ENCODE measurements at regions not wholly inside any gene's neighbourhood (a gene's known extent, or its start where the extent isn't known, plus 50 kb on each side); places are given as distances from the start of the nearest gene placed in this dataset.

DNA sequence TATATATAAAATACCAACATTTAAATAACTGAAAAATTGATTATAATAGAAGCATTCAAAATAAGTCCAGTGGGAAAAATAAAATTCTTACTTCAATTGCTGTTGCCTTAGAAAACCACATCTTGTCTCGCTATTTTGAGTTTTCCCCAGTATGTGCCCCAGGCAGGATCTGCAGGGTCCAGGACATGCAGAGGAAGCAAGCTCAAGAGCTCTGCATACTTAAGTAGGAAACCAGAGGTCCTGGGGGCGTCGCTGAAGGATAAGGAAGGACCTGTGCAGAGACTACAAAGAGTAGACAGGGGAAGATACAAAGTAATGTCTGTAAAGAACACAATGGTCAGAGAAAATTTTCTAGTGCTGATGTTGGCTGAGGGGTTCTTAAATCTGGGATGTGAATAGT lies 310.5 kb upstream of the EMCN start:
- Histone ChIP-seq H3K4me3 (ENCODE audit: low read length) (no peak overlapping the region), H3K9ac (ENCODE audit: low read length) (no peak overlapping the region), H4K20me1 (ENCODE audit: insufficient read depth, low read length) (no peaks in the 10 kb centered on the region), H3K79me2 (ENCODE audit: low read length) (no peaks in the 10 kb centered on the region), H3K4me1 (ENCODE audit: low read length) (peaks cover 30% of the 10 kb centered on the region), H3K27me3 (ENCODE audit: low read depth, low read length) (no peaks in the 10 kb centered on the region), H3K36me3 (replicated peaks; ENCODE audit: low read depth, low read length) (peaks cover 4% of the 10 kb centered on the region), H2AFZ (ENCODE audit: low read depth, low read length) (no peak overlapping the region), H3K27ac (ENCODE audit: low read length) (no peak overlapping the region), H3K4me2 (ENCODE audit: low read length) (no peak overlapping the region), H3K9me3 (ENCODE audit: insufficient read depth, low read length) (no peaks in the 10 kb centered on the region)
- TF ChIP-seq EZH2phosphoT487 (IDR thresholded peaks at IDR 0.05; ENCODE audit: low read depth), result no peak
- TF ChIP-seq, protein P1, sequence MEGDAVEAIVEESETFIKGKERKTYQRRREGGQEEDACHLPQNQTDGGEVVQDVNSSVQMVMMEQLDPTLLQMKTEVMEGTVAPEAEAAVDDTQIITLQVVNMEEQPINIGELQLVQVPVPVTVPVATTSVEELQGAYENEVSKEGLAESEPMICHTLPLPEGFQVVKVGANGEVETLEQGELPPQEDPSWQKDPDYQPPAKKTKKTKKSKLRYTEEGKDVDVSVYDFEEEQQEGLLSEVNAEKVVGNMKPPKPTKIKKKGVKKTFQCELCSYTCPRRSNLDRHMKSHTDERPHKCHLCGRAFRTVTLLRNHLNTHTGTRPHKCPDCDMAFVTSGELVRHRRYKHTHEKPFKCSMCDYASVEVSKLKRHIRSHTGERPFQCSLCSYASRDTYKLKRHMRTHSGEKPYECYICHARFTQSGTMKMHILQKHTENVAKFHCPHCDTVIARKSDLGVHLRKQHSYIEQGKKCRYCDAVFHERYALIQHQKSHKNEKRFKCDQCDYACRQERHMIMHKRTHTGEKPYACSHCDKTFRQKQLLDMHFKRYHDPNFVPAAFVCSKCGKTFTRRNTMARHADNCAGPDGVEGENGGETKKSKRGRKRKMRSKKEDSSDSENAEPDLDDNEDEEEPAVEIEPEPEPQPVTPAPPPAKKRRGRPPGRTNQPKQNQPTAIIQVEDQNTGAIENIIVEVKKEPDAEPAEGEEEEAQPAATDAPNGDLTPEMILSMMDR (IDR thresholded peaks at IDR 0.05; ENCODE audit: low read depth, low read length), result no peak

DNA sequence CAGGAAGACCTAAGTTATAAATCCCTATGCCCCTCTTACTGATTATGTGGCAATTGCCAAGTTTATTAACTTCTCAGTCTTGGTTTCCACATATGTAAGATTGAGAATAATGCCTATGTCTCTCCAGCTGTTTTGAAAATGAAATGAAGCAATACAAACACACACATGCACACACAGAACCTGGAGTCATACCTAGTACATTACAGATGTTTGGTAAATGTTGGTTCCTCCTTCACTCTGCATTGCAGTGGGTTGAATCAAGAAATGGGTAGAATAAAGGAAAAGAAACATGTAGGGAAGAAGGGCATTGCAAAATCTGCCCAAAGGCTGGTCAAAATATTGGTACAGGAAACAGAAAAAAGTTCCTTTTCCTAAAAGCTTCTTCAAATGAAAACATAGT lies 309.9 kb upstream of the EMCN start:
- no peaks in the 10 kb centered on the region for H3K79me2 ChIP-seq (ENCODE audit: low read length)
- H4K20me1 ChIP-seq (ENCODE audit: insufficient read depth, low read length), result no peaks in the 10 kb centered on the region
- no peak overlapping the region for H3K27ac ChIP-seq (ENCODE audit: low read length)
- no peak overlapping the region for H3K9ac ChIP-seq (ENCODE audit: low read length)
- H3K36me3 ChIP-seq (replicated peaks; ENCODE audit: low read depth, low read length), result peaks cover 4% of the 10 kb centered on the region
- no peaks in the 10 kb centered on the region for H3K9me3 ChIP-seq (ENCODE audit: insufficient read depth, low read length)
- TF ChIP-seq EZH2phosphoT487 (IDR thresholded peaks at IDR 0.05; ENCODE audit: low read depth), result no peak
- TF ChIP-seq, protein P1 (IDR thresholded peaks at IDR 0.05; ENCODE audit: low read depth, low read length), result no peak
- H3K27me3 ChIP-seq (ENCODE audit: low read depth, low read length), result no peaks in the 10 kb centered on the region
- H3K4me3 ChIP-seq (ENCODE audit: low read length), result no peak overlapping the region
- H3K4me1 ChIP-seq (ENCODE audit: low read length), result peaks cover 36% of the 10 kb centered on the region
- no peak overlapping the region for H3K4me2 ChIP-seq (ENCODE audit: low read length)
- H2AFZ ChIP-seq (ENCODE audit: low read depth, low read length), result no peak overlapping the region; the same call in 1 of the 2 replicates

DNA sequence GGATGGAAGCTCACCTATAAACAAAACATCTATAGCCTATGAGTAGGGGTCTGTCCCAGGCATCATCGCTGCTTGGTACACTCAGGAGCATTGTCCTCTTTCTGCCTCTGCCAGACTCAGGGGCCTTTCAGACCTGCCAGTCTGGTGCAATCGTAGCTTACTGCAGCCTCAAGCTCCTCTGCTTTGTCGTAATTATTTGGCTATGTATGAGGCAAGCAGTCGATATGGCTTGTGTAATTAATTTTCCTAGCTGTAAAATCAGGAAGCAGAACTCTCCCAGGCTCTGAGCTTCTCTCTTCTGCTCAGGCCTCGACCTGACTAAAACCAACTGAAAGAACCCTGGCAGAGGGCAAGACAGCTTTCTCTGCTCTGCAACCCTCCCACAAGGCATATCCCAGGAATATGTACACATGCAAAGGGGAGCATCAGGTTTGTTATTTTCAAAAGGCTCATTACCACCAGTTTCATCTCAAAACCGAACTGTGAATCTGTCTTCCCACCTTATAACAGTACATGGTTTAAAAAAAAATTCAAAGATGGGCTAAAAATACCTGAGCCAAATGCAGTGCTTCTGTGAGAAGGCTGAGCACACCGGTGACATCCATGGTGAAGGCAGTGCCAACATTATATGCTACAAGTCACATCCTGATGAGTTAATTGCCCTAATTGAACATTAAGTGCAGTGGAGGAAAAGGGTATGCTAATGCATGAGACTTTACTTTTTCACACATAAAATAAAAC lies 309.2 kb upstream of the EMCN start:
- H3K79me2 ChIP-seq (ENCODE audit: low read length), result no peaks in the 10 kb centered on the region
- H3K4me3 ChIP-seq (ENCODE audit: low read length), result no peak overlapping the region
- TF ChIP-seq, protein P1 (IDR thresholded peaks at IDR 0.05; ENCODE audit: low read depth, low read length), result no peak
- TF ChIP-seq EZH2phosphoT487 (IDR thresholded peaks at IDR 0.05; ENCODE audit: low read depth), result no peak
- no peaks in the 10 kb centered on the region for H3K27me3 ChIP-seq (ENCODE audit: low read depth, low read length)
- no peak overlapping the region for H2AFZ ChIP-seq (ENCODE audit: low read depth, low read length)
- H3K27ac ChIP-seq (ENCODE audit: low read length), result no peak overlapping the region
- no peaks in the 10 kb centered on the region for H4K20me1 ChIP-seq (ENCODE audit: insufficient read depth, low read length)
- H3K4me2 ChIP-seq (ENCODE audit: low read length), result no peak overlapping the region
- H3K9me3 ChIP-seq (ENCODE audit: insufficient read depth, low read length), result no peaks in the 10 kb centered on the region
- H3K4me1 ChIP-seq (ENCODE audit: low read length), result peaks cover 44% of the 10 kb centered on the region
- no peak overlapping the region for H3K9ac ChIP-seq (ENCODE audit: low read length)
- peaks cover 4% of the 10 kb centered on the region for H3K36me3 ChIP-seq (replicated peaks; ENCODE audit: low read depth, low read length)

DNA sequence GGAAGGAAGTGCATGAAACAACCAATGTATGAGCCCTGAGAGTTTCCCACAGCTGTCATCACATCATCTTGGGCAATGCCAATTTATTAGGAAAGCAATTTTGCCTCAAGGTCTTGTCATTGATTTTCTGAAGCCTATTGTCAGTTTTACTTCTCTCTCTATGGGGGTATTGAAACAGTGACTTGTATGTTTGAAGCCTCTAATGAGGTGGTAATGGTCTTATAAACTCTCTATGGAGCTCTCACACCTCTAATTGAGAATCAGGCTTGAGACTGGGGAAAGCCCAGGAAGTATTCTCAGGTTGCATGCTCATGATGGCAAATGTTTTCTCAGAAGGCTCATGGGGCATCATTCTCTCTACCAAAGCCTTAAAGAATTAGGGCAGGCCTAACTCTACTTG lies 308.2 kb upstream of the EMCN start:
- no peaks in the 10 kb centered on the region for H3K9me3 ChIP-seq (ENCODE audit: insufficient read depth, low read length)
- peak overlapping the region; percentile 8; the same call in 1 of the 2 replicates for H3K4me2 ChIP-seq (ENCODE audit: low read length)
- TF ChIP-seq EZH2phosphoT487 (IDR thresholded peaks at IDR 0.05; ENCODE audit: low read depth), result no peak
- TF ChIP-seq, protein P1 (IDR thresholded peaks at IDR 0.05; ENCODE audit: low read depth, low read length), result no peak

More for the DNA sequence above, 308.2 kb upstream of the EMCN start:
- H3K9ac ChIP-seq (ENCODE audit: low read length), result no peak overlapping the region
- no peak overlapping the region for H3K27ac ChIP-seq (ENCODE audit: low read length)
- H3K36me3 ChIP-seq (replicated peaks; ENCODE audit: low read depth, low read length), result peaks cover 4% of the 10 kb centered on the region
- H3K79me2 ChIP-seq (ENCODE audit: low read length), result no peaks in the 10 kb centered on the region
- no peaks in the 10 kb centered on the region for H4K20me1 ChIP-seq (ENCODE audit: insufficient read depth, low read length)
- peaks cover 51% of the 10 kb centered on the region for H3K4me1 ChIP-seq (ENCODE audit: low read length)
- no peak overlapping the region for H2AFZ ChIP-seq (ENCODE audit: low read depth, low read length)
- no peak overlapping the region for H3K4me3 ChIP-seq (ENCODE audit: low read length)
- no peaks in the 10 kb centered on the region for H3K27me3 ChIP-seq (ENCODE audit: low read depth, low read length)
